ENCODE measurements at regions not wholly inside any gene's neighbourhood (a gene's known extent, or its start where the extent isn't known, plus 50 kb on each side); places are given as distances from the start of the nearest gene placed in this dataset.

- H3K4me3 Mint-ChIP-seq: no peak overlapping the region
- no peak overlapping the region for H3K27ac Mint-ChIP-seq
- peaks cover 3% of the 10 kb centered on the region for H3K9me3 Mint-ChIP-seq
- peaks cover 5% of the 10 kb centered on the region for H3K36me3 Mint-ChIP-seq
- DNase-seq (ENCODE audit: low spot score in 2 of 2): no peak
- ATAC-seq: no peak
- peaks cover 39% of the 10 kb centered on the region for H3K4me1 Mint-ChIP-seq
Observed at GRCh38 chr3:187795207-187795960, 50.1 kb upstream of the BCL6 start.

DNA sequence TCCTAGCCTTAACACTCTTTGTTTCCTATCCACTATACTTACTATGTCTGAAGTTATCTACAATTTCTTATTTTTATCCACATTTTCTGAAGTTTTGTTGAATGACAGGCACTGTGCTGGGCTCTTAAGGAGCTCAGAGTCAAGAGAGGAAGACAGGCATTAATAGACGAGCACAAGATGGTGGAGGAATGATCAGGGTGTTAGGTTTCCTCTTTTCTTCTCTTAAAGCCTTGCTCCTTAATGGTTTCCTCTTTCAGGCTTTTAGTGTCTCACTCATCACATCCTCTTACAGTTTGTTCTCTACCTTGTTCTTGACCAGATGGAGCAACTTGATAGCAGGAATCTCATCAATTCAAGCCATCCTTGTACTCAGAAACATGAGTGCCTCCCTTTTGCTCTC is 52.9 kb upstream of the BCL6 start:
- DNase-seq (ENCODE audit: low spot score in 2 of 2): no peak
- Mint-ChIP-seq H3K36me3 (peaks cover 2% of the 10 kb centered on the region), H3K4me1 (peaks cover 56% of the 10 kb centered on the region), H3K27ac (peak overlapping the region; percentile 96), H3K9me3 (peaks cover 3% of the 10 kb centered on the region), H3K4me3 (peak overlapping the region; percentile 58)
- no peak for ATAC-seq

DNA sequence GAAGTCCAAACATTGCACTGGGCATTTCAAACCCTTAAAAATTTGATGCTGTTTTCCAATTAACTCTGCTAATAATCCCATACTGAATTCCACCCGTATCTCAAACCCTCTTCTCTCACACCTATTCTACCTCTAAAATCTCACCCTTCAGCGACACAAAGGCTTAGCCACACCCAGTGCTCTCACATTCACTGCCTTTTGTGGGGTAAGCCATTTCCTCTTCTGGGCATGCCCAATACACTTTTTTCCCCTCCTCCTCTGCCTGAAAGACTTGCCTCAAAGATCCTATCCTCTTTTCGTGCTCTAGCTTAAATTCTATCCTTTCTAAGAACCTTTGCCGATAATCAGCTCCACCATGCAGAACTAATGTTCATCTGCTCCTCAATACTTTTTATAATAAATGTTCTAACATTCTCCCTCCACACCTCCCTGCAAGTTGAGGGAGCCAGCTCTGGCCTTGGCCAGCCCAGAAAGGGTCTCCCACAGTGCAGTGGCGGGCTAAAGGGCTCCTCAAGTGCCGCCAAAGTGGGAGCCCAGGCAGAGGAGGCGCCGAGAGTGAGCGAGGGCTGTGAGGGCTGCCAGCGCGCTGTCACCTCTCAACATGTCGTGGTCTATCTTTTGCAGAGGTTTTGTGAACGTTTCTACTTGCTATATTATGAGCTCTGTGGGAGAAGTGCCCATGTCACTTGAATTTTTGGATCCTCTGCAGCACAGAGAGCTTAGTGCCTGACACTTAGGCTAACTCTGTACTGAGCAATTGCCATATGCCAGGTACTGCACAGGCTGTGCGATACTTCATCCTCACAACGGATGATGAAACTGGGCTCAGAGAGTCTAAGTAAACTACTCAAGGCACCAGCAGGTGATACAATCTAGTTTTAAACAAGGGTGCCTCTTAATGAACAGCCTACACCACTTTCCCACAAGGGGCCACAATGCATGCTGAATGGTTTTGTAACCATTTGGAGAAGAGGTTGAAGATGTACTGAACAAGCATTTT is 53.6 kb upstream of the BCL6 start:
- peaks cover 3% of the 10 kb centered on the region for H3K9me3 Mint-ChIP-seq
- peak overlapping the region; percentile 58 for H3K4me3 Mint-ChIP-seq
- no peaks in the 10 kb centered on the region for H3K36me3 Mint-ChIP-seq
- peak in 1 of 2 donors; percentile 68 for DNase-seq (ENCODE audit: low spot score in 2 of 2)
- peak overlapping the region; percentile 96 for H3K27ac Mint-ChIP-seq
- peak; percentile 14 for ATAC-seq
- peaks cover 63% of the 10 kb centered on the region for H3K4me1 Mint-ChIP-seq

GRCh38 chr3:187799942-187800641 is 54.8 kb upstream of the BCL6 start:
- Mint-ChIP-seq H3K36me3 (no peaks in the 10 kb centered on the region), H3K9me3 (peaks cover 3% of the 10 kb centered on the region), H3K4me1 (peaks cover 76% of the 10 kb centered on the region), H3K4me3 (peak overlapping the region; percentile 58), H3K27ac (peak overlapping the region; percentile 96)
- ATAC-seq (peak; percentile 73), DNase-seq (ENCODE audit: low spot score in 2 of 2) (peak in 1 of 2 donors; percentile 77)

DNA sequence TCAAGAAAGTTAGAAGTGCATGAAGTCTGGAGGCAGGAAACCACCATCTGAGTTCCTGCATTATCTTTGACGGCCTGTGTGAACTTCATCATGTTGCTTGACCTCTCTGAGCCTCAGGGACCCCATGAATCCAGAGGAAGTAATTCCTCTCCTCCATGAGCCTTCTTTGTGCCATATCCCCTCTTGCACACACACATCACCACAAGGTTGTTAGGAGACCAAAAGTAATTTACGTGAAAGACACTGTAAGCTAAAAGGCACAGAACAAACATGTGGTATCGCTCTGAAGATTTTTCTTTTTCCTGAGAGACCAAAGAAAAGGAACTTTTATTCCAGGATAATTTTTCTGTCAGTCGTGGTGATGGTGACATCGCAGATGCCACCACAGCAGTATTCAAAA is 55.9 kb upstream of the BCL6 start:
- Mint-ChIP-seq H3K4me3 (peak overlapping the region; percentile 58), H3K4me1 (peaks cover 86% of the 10 kb centered on the region)

GRCh38 chr3:187802203-187802927 is 57.1 kb upstream of the BCL6 start:
- peaks cover 8% of the 10 kb centered on the region for H3K36me3 Mint-ChIP-seq
- peak in 1 of 2 donors; percentile 61 for DNase-seq (ENCODE audit: low spot score in 2 of 2)
- H3K27ac Mint-ChIP-seq: peak overlapping the region; percentile 96
- peak overlapping the region; percentile 58 for H3K4me3 Mint-ChIP-seq
- peaks cover 98% of the 10 kb centered on the region for H3K4me1 Mint-ChIP-seq
- peaks cover 6% of the 10 kb centered on the region for H3K9me3 Mint-ChIP-seq
- no peak for ATAC-seq

More for the DNA sequence above, 55.9 kb upstream of the BCL6 start:
- ATAC-seq (no peak), DNase-seq (ENCODE audit: low spot score in 2 of 2) (no peak)
- peak overlapping the region; percentile 96 for H3K27ac Mint-ChIP-seq
- H3K36me3 Mint-ChIP-seq: no peaks in the 10 kb centered on the region
- H3K9me3 Mint-ChIP-seq: peaks cover 6% of the 10 kb centered on the region

DNA sequence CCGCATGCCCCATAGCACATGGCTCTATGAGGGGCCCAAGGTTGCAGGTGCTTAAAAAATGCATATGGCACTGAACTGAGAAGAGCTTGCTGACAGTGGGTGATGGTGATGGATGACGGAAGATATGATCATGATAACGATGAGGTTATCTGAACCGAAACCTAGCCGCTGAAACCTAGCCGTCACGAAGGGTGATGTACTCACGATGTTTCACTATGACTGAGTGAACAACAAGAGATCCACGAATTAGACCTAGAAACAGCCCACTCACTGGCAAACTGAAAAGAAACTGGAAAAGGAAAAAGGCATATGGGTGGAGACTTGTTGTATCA is 57.6 kb upstream of the BCL6 start:
- ATAC-seq (peak; percentile 82), DNase-seq (ENCODE audit: low spot score in 2 of 2) (peak; percentile 40 to 85)
- Mint-ChIP-seq H3K4me1 (peaks cover 96% of the 10 kb centered on the region), H3K27ac (peak overlapping the region; percentile 96), H3K9me3 (peaks cover 5% of the 10 kb centered on the region), H3K36me3 (peaks cover 8% of the 10 kb centered on the region), H3K4me3 (peak overlapping the region; percentile 58)

GRCh38 chr3:187804120-187804744 is 59.0 kb upstream of the BCL6 start:
- Mint-ChIP-seq H3K36me3 (peaks cover 8% of the 10 kb centered on the region), H3K4me1 (peaks cover 83% of the 10 kb centered on the region), H3K4me3 (peak overlapping the region; percentile 30), H3K27ac (peak overlapping the region; percentile 96), H3K9me3 (peaks cover 3% of the 10 kb centered on the region)
- ATAC-seq: no peak
- peak in 1 of 2 donors; percentile 67 for DNase-seq (ENCODE audit: low spot score in 2 of 2)

DNA sequence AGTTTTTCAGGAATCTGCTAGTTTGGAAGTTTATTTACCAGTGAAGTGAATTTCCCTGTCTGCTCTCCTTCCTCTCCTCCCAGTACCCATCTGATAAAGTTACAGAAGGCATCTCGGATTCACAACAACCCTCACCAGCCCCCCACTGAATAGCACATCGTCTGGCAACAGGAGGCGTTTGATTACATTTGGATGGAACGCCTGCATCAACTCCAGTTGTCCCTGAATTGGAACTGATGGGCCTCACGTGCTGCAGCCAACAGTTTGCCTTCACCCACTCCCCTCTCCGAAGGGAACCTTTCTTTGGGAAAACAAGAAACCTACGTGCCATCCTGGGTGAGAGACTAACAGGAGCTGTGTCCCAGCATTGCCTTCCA is 59.5 kb upstream of the BCL6 start:
- Mint-ChIP-seq H3K4me3 (peak overlapping the region; percentile 30), H3K9me3 (peaks cover 3% of the 10 kb centered on the region), H3K27ac (peak overlapping the region; percentile 96)

GRCh38 chr3:187805774-187806173 is 60.5 kb upstream of the BCL6 start:
- H3K36me3 Mint-ChIP-seq: peaks cover 8% of the 10 kb centered on the region

More for the DNA sequence above, 59.5 kb upstream of the BCL6 start:
- H3K36me3 Mint-ChIP-seq: peaks cover 8% of the 10 kb centered on the region
- ATAC-seq: no peak
- DNase-seq (ENCODE audit: low spot score in 2 of 2): no peak
- H3K4me1 Mint-ChIP-seq: peaks cover 78% of the 10 kb centered on the region

DNA sequence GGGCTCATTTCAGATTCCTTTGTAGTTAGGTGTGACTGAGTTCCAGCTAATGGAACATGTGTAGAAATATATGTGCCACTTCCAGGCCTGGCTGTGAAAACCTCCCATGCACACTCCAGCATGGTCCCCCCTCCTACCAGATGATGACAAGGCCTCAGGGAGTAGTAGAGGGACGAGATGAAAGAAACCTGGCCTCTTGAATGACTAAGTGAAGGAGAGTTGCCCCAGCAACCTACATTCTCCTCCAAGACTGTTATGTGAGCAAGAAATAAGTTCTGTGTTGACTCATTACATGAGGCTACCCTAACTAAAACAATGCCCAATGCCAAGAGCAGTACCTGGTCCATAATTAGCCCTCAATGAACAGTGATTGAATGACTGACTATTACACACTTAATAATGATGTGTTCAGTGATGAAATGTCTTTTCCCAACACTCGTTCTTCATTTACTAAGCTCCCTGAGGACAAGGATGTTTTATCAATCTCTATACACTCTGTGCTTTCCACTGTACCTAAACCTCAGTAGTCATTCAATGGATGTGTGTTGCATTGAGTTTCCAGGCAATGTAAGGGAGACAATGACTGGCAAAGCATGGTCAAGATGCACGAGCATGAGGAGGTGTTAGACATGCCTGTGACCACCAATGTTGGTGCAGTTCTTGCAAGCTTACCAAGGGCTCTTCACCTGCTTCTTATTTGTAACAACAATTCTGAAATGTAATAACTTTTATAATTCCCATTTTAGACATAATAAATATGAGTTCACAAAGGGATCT is 62.0 kb upstream of the BCL6 start:
- ATAC-seq (peak; percentile 92), DNase-seq (ENCODE audit: low spot score in 2 of 2) (peak in 1 of 2 donors; percentile 69)
- H3K4me1 Mint-ChIP-seq: peaks cover 61% of the 10 kb centered on the region
- H3K4me3 Mint-ChIP-seq: peak overlapping the region; percentile 14
- peak overlapping the region; percentile 96 for H3K27ac Mint-ChIP-seq
- H3K9me3 Mint-ChIP-seq: peaks cover 3% of the 10 kb centered on the region
- H3K36me3 Mint-ChIP-seq: peaks cover 8% of the 10 kb centered on the region

More at GRCh38 chr3:187805774-187806173, 60.5 kb upstream of the BCL6 start:
- Mint-ChIP-seq H3K9me3 (peaks cover 3% of the 10 kb centered on the region), H3K4me1 (peaks cover 75% of the 10 kb centered on the region), H3K27ac (peak overlapping the region; percentile 96), H3K4me3 (peak overlapping the region; percentile 14)
- ATAC-seq (no peak), DNase-seq (ENCODE audit: low spot score in 2 of 2) (no peak)

DNA sequence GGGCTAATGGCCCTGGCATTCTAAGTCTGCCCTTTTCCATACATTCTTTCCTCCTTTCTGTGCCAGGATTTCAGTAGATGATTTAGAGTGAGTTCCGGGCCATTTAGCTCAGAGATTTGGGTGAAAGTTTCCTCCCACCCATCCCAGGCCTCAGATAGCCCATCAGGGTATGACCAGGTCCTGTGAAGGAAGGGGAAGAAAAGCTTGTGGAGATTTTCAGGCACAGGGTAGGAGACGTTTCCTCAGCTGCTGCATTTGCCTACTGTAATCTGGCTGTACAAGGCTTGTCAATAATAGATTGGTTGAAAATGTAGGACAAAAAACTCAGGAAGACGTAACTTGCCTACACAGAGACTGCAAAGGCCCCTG is 63.2 kb upstream of the BCL6 start:
- DNase-seq (ENCODE audit: low spot score in 2 of 2) (no peak), ATAC-seq (no peak)
- Mint-ChIP-seq H3K4me1 (peaks cover 49% of the 10 kb centered on the region), H3K36me3 (peaks cover 8% of the 10 kb centered on the region), H3K4me3 (no peak overlapping the region), H3K9me3 (peaks cover 3% of the 10 kb centered on the region), H3K27ac (no peak overlapping the region)

DNA sequence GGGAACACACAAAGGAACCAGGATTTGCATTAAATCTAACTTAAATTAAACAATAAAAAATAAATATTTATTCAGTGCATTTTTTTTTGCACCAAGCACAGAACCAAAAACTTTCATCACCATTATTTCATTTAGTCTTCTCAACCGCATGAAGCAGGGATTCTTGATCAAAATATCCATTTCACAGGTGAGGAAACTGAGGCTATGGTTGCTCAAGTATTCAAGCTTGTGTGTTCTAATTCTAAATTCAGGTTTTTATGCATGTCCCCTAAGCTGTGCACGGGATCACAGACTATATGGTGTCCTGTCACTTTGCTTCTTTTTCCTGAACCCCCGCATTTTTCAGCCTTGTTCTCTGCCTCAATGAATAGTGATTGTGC is 64.3 kb upstream of the BCL6 start:
- peaks cover 38% of the 10 kb centered on the region for H3K4me1 Mint-ChIP-seq
- no peak for DNase-seq (ENCODE audit: low spot score in 2 of 2)
- no peak overlapping the region for H3K4me3 Mint-ChIP-seq
- H3K27ac Mint-ChIP-seq: no peak overlapping the region
- no peak for ATAC-seq
- peaks cover 3% of the 10 kb centered on the region for H3K9me3 Mint-ChIP-seq
- H3K36me3 Mint-ChIP-seq: peaks cover 8% of the 10 kb centered on the region
